Panc1 (cell line): ENCODE measurements at regions not wholly inside any gene's neighbourhood (a gene's known extent, or its start where the extent isn't known, plus 50 kb on each side); places are given as distances from the start of the nearest gene placed in this dataset.

Source experiments
- ATAC-seq: fragments of 200-7000 bp; cut with Tn5 transposase; 2 replicates; pipeline ENCODE4 v1.9.1; 2020; ENCODE audit warnings: mild to moderate bottlenecking, moderate library complexity
- BruUV-seq: library from RNA; stranded (reverse); fragments of 400-500 nt; replicated peaks from 2 replicates; lab custom pipeline; 2021; lab: Mats Ljungman, UMichigan
- CTCF ChIA-PET: fragments of 300-600 bp; sonication (Branson Sonifier 250); formaldehyde crosslinking; loops from one replicate; lab custom pipeline; 2022; ENCODE audit warnings: antibody characterized with exemption; lab: Charles Lee
- POLR2A ChIA-PET: fragments of 300-600 bp; sonication (Branson Sonifier 250); formaldehyde crosslinking; loops from one replicate; lab custom pipeline; 2022; ENCODE audit warnings: antibody characterized with exemption; lab: Charles Lee
- DNase-seq: peaks from one replicate; pipeline ENCODE4 v3.0.0-alpha.2; 2010; ENCODE audit warnings: low read depth, low spot score
- H3K27ac ChIP-seq: 2 replicates; pipeline ENCODE4 v1.5.1; 2011; ENCODE audit warnings: mild to moderate bottlenecking, low read length, inconsistent platforms
- H3K27me3 ChIP-seq: fragments of 200-500 bp; sonication (Bioruptor generic); 2 replicates; pipeline ENCODE4 v1.6.0; 2014; ENCODE audit warnings: low read length, inconsistent platforms; ENCODE audit not compliant: control insufficient read depth, insufficient read depth
- H3K36me3 ChIP-seq: fragments of 200-500 bp; sonication (Bioruptor generic); 2 replicates; pipeline ENCODE4 v1.5.1; 2014; ENCODE audit warnings: inconsistent platforms, mild to moderate bottlenecking, low read length, moderate library complexity; ENCODE audit not compliant: control insufficient read depth, insufficient read depth
- H3K4me1 ChIP-seq: 2 replicates; pipeline ENCODE4 v1.5.1; 2011; ENCODE audit warnings: inconsistent platforms, mild to moderate bottlenecking, low read length, moderate library complexity; ENCODE audit not compliant: control insufficient read depth, insufficient read depth
- H3K4me3 ChIP-seq, 2 experiments: 2 replicates each; pipeline ENCODE4 v1.5.1; 2011 to 2012; ENCODE audit warnings: low read depth in 2 of 2, low read length in 2 of 2, mild to moderate bottlenecking in 2 of 2, inconsistent platforms in 1 of 2, moderate library complexity in 1 of 2
- H3K9me3 ChIP-seq: fragments of 200-500 bp; sonication (Bioruptor generic); 2 replicates; pipeline ENCODE4 v1.5.1; 2014; ENCODE audit warnings: low read depth, mild to moderate bottlenecking, inconsistent platforms, low read length, moderate library complexity; ENCODE audit not compliant: control insufficient read depth, insufficient read depth
- CTCF ChIP-seq: fragments of 450-650 bp; IDR thresholded peaks from 2 replicates; pipeline ENCODE4 v1.5.1; 2017; ENCODE audit warnings: mild to moderate bottlenecking
- POLR2AphosphoS5 ChIP-seq: IDR thresholded peaks from 2 replicates; pipeline ENCODE4 v1.6.1; 2012; ENCODE audit warnings: mild to moderate bottlenecking, low read depth, low read length, moderate library complexity
- SIN3A ChIP-seq: IDR thresholded peaks from 2 replicates; pipeline ENCODE4 v1.6.1; 2012; ENCODE audit warnings: low read depth, mild to moderate bottlenecking, low read length, moderate library complexity, borderline replicate concordance; ENCODE audit not compliant: insufficient read depth
- TCF7L2 ChIP-seq: IDR thresholded peaks from 2 replicates; pipeline ENCODE4 v1.6.1; 2011; ENCODE audit warnings: mild to moderate bottlenecking, low read depth, low read length, inconsistent platforms
- in situ Hi-C: cut with HindIII; loops from 2 replicates; pipeline ENCODE4 v1.10.0; 2016; ENCODE audit warnings: low sequenced_read_pairs, low pct_unique_long_range_greater_than_20kb
- intact Hi-C: fragments of 100-400 bp; cut with micrococcal nuclease; formaldehyde crosslinking; loops from one replicate; pipeline ENCODE4 v1.10.0; 2022; ENCODE audit not compliant: unreplicated experiment
- TF ChIP-seq, protein P1 (sequence below), 2 experiments: IDR thresholded peaks; 2 replicates each; pipeline ENCODE4 v1.6.1; 2011 to 2012; ENCODE audit warnings: low read depth in 2 of 2, control low read depth in 1 of 2, low read length in 1 of 2, mild to moderate bottlenecking in 1 of 2, moderate library complexity in 1 of 2; ENCODE audit not compliant: insufficient read depth in 1 of 2

DNA sequence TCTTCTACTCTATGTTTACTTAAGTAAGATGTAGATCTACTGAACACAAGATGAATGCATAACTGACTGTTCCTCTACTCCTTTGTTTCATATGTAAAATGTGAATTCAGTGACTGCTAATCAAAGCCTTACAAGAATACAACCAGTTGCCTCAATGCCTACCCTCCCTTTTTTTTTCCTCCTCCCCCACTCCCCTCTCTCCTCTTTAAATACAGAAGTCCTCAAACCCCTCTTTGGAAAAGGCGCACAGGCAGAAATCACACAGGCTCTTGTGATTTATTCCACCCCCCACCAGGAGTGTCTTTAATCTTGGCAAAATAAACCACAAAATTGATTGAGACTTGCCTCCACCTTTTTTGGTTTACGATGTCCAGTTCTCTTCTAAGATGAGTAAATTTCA, 398.5 kb downstream of the DMAC1 start:
- TF ChIP-seq TCF7L2 (no peak), SIN3A (no peak)
- TF ChIP-seq, protein P1, sequence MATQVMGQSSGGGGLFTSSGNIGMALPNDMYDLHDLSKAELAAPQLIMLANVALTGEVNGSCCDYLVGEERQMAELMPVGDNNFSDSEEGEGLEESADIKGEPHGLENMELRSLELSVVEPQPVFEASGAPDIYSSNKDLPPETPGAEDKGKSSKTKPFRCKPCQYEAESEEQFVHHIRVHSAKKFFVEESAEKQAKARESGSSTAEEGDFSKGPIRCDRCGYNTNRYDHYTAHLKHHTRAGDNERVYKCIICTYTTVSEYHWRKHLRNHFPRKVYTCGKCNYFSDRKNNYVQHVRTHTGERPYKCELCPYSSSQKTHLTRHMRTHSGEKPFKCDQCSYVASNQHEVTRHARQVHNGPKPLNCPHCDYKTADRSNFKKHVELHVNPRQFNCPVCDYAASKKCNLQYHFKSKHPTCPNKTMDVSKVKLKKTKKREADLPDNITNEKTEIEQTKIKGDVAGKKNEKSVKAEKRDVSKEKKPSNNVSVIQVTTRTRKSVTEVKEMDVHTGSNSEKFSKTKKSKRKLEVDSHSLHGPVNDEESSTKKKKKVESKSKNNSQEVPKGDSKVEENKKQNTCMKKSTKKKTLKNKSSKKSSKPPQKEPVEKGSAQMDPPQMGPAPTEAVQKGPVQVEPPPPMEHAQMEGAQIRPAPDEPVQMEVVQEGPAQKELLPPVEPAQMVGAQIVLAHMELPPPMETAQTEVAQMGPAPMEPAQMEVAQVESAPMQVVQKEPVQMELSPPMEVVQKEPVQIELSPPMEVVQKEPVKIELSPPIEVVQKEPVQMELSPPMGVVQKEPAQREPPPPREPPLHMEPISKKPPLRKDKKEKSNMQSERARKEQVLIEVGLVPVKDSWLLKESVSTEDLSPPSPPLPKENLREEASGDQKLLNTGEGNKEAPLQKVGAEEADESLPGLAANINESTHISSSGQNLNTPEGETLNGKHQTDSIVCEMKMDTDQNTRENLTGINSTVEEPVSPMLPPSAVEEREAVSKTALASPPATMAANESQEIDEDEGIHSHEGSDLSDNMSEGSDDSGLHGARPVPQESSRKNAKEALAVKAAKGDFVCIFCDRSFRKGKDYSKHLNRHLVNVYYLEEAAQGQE (IDR thresholded peaks at IDR 0.05; ENCODE audit: insufficient read depth in 1 of 2, low read depth in 2 of 2, low read length in 1 of 2), result no peak
- ATAC-seq (no peak), DNase-seq (no peak)
- no TSS peak for BruUV-seq
- intact Hi-C loops, result no loop called here
- POLR2A ChIA-PET, result no interaction called here
- H3K36me3 ChIP-seq, result no peaks in the 10 kb centered on the region
- CTCF ChIA-PET, result no interaction called here
- no peak overlapping the region for H3K4me3 ChIP-seq
- H3K27ac ChIP-seq, result no peak overlapping the region
- no peaks in the 10 kb centered on the region for H3K4me1 ChIP-seq
- H3K27me3 ChIP-seq, result no peaks in the 10 kb centered on the region
- no peaks in the 10 kb centered on the region for H3K9me3 ChIP-seq
- in situ Hi-C loops, result no loop called here

DNA sequence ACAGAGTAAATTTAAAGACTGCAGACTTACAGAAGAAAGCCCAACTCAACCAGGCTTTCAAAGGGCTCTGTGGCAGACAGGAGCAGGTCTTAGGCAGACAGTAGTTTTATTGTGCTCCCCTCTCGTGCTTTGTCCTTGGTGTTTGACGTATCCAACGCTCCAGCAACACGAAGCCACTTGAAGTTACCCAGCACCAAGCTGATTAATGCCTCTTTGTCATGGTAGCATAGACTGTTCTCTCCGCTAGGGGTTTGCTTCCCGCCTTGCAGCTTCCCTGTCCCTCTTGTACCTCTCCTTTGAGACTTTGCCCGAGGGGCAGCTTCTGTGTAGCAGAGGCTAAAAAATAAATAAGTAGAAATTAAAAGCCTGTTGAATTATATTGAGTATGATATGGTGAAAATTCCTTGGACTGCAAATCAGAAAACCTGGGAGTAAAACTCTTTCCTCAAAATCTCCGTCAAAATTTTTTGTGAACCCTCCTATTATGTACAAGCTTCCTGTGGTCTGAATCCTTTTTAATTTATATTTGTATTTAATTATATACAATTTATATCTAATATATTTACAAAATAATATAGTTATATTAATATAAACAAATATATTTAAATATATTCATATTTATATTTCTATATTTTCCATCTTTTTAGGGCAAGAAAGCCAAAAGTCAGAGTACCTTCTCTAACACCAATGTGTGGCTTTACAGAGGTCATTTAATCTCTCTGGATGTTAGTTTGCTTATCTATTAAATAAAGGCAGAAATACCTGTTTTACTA, 405.4 kb downstream of the DMAC1 start:
- Histone ChIP-seq H3K27me3 (no peaks in the 10 kb centered on the region), H3K4me1 (no peaks in the 10 kb centered on the region), H3K36me3 (no peaks in the 10 kb centered on the region), H3K4me3 (no peak overlapping the region), H3K27ac (no peak overlapping the region), H3K9me3 (no peaks in the 10 kb centered on the region)
- in situ Hi-C loops (no loop called here), intact Hi-C loops (no loop called here)
- ChIA-PET CTCF (no interaction called here), POLR2A (no interaction called here)
- DNase-seq, result no peak
- TF ChIP-seq POLR2AphosphoS5 (no peak), CTCF (no peak), SIN3A (no peak), TCF7L2 (no peak)
- TF ChIP-seq, protein P1 (IDR thresholded peaks at IDR 0.05; ENCODE audit: insufficient read depth in 1 of 2, low read depth in 2 of 2, low read length in 1 of 2), result no peak
- no TSS peak for BruUV-seq
- no peak for ATAC-seq
